GM13977 (cell line): ENCODE measurements at regions not wholly inside any gene's neighbourhood (a gene's known extent, or its start where the extent isn't known, plus 50 kb on each side); places are given as distances from the start of the nearest gene placed in this dataset.
"Not testable (repeated sequence)": the region's sequence is repeated elsewhere in the genome, so short reads cannot be mapped to it uniquely, and the experiment has no call there.

ENCODE experiments used
- DNase-seq: peaks from one replicate; pipeline ENCODE4 v3.0.0; 2012; ENCODE audit warnings: low spot score
- CTCF ChIP-seq: IDR thresholded peaks from 2 replicates; pipeline ENCODE4 v1.5.1; 2012; ENCODE audit warnings: mild to moderate bottlenecking, control low read depth; ENCODE audit not compliant: insufficient read depth; ENCODE audit errors: extremely low read depth, missing control alignments
- in situ Hi-C: fragments of 300-500 bp; cut with MboI; formaldehyde crosslinking; loops from one replicate; pipeline ENCODE4 v1.12.0; 2022; ENCODE audit warnings: low sequenced_read_pairs, low pct_unique_long_range_greater_than_20kb, mixed read lengths, inconsistent platforms; ENCODE audit not compliant: unreplicated experiment

GRCh38 chr1:181931873-181932272 is 129.6 kb downstream of the ZNF648 start:
- in situ Hi-C loops, result loop anchor here (10.0 to 25.0 kb wide), 2 partner anchors 457 to 745 kb away; no protein-coding TSS in a partner anchor
- no peak for DNase-seq
- TF ChIP-seq CTCF, result no peak

GRCh38 chr1:181930187-181930586 is 131.3 kb downstream of the ZNF648 start:
- in situ Hi-C loops, result loop anchor here (10.0 to 25.0 kb wide), 2 partner anchors 455 to 743 kb away; no protein-coding TSS in a partner anchor
- no peak for DNase-seq
- TF ChIP-seq CTCF, result no peak

- in situ Hi-C loops, result loop anchor here (25.0 kb wide), 1 partner anchor 739 kb away; no protein-coding TSS in a partner anchor
- no peak for DNase-seq
Measured at GRCh38 chr1:181926697-181927096, 134.8 kb downstream of the ZNF648 start.

GRCh38 chr1:181924034-181924433 is 137.5 kb downstream of the ZNF648 start:
- in situ Hi-C loops, DNase-seq: not testable (repeated sequence)

More at GRCh38 chr1:181926697-181927096, 134.8 kb downstream of the ZNF648 start:
- no peak for TF ChIP-seq CTCF

- in situ Hi-C loops, result no loop called here
- DNase-seq, result no peak
- no peak for TF ChIP-seq CTCF
Measured at GRCh38 chr1:181919542-181919941, 142.0 kb downstream of the ZNF648 start.

GRCh38 chr1:181918880-181919525 is 142.5 kb downstream of the ZNF648 start:
- DNase-seq, result no peak
- in situ Hi-C loops, result no loop called here
- no peak for TF ChIP-seq CTCF

- no peak for DNase-seq
- in situ Hi-C loops, result no loop called here
- no peak for TF ChIP-seq CTCF
Measured at GRCh38 chr1:181911715-181912114, 149.8 kb downstream of the ZNF648 start.
